ENCODE measurements at regions not wholly inside any gene's neighbourhood (a gene's known extent, or its start where the extent isn't known, plus 50 kb on each side); places are given as distances from the start of the nearest gene placed in this dataset.

DNA sequence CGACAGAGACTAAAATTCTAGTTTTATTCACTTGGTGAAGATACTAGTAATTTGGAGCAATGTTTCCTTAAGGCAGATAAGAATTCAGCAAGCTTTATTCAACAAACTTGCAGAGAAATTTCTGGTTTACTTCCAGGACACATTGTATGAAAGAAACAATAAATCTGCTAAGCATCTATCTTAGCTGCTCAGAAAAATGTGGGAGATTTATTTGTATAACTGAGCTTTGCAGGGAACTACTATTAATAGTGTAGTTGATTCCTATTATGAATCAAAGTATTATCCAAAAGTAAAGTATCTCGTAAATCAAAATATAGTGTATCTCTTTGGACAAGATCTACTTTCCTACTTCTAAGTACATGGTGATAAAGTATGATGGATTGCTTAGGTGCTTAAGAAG lies 239.4 kb upstream of the TMTC1 start:
- intact Hi-C loops (cut with micrococcal nuclease) = no loop called here

DNA sequence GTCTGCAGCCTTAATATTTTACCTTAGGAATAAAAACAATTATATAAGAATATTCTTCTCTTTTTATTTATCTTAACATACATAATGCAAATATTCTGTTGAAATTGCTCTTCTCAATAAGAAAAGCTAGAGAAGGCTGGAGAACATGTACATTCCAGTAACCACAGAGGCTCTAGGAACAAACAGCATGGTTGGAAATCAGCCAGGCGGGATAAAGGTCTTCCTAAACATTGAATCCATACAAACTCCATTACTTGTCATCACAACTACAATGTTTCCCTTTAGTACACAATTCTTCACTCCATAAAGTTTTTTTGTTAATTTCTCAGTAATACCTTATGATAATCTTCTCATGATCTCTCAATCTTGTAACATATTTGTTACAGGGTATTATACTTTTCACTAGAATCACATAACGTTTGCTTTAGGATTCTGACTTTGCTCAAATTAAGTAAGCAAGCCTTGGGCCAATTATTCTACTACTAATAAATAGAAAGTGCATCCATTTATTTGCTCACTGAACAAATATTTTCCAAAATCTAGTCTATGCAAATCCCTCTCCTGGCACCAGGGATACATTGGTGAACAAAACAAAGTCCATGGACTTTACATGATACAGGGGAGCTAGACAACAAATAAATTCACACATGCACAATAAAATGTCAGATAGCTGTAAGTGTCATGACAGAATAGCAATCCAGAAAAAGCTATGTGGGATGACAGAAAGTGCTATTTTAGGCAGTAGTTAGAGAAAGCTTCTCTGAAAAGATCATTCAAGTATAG lies 237.5 kb upstream of the TMTC1 start:
- intact Hi-C loops (cut with micrococcal nuclease) = no loop called here

DNA sequence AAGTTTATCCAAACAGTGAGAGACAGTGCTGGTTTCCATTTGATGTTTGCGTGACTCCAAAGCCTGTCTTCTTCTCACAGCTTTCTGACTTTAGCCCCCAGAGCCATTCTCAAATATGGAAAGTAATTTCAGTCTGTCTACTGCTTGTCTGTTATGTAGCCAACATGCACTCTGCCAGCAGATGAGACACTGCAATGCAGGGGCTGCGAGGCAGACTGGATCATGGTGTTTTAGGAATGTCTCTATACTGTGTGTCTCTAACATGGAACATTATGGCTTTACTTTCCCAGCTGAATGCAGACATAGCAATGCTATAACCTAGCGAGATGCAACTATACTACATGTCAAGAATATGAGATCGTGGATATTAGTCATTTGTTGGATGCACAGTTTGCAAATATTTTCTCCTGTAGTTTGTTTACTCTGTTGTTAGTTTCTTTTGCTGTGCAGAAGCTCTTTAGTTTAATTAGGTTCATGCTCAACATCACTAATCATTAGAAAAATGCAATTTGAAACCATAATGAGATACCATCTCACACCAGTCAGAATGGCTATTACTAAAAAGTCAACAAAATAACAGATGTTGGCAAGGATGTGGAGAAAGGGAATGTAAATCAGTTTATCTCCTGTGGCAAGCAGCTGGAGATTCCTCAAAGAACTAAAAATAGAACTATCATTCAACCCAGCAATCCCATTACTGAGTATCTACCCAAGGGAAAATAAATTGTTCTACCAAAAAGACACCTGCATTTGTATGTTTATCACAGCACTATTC lies 235.8 kb upstream of the TMTC1 start:
- intact Hi-C loops (cut with micrococcal nuclease) = no loop called here

DNA sequence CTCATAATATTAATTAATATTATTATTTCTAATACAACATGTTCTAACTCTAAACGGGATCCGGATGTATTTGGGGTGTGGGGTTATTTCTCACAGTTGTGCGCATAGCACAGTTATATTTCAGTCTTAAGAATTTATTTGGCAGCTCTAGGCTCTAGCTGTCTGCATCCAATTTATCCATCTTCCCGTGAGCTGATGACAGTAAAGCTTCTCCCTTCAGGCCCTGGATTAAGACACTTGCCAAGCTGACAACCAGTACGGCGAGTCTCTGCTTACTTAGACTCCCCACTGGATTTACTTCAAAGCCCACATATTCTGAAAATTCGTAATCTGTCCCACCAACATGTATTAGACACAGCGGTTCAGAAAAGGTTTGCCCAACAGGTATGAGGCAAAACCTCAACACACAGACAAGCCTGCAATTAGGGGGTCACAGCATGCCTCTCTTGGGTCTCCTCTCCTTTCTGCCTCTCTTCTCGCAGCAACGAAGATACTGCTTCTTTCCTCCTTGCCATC lies 232.9 kb upstream of the TMTC1 start:
- intact Hi-C loops (cut with micrococcal nuclease) = no loop called here

DNA sequence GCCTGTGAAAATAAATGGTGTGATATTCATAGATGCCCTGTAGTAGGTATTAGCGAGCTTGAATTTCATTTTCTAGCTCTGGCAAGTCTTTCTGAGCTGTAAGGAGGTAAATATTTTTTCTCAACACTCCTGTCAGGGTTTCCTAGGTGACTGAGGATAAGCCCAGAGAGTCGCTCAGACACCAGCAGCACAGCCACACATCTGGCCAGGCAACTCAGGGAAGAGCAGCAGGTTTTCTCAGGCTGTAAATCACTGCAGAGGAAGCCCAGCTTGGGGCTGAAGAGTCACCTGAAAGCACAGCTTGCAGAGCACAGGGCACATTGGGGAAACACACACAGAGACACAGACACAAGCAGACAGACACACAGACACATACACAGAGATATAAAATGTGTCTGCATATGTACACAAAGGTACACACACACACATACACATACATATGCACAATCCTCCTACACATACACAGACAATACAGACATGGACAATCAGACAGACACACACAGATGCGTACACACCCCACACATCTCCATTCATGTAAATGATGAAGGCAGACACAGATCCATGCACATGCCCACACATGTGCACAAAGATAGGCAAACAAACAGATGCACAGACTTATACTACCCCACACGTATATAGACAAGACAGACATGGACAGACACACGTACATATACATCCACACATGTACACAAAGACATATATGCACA lies 232.0 kb upstream of the TMTC1 start:
- intact Hi-C loops (cut with micrococcal nuclease) = no loop called here

DNA sequence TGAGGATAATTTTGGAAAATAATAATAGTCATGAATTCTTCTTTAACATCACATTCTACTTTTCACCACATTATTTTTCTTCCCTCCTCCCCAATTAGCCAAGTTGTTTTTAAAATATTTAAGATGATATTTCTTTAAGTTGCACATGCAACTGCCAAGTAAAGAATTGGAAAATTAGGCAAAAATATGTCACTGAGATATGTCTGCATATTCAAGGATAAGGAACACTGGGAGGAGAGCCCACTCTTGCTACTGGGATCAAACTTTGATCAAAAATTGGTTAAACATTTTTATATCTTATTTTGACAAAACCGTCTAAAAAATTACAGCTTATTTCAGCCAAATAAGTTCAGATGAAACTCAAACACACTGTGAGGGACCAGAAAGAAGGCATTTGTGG lies 231.2 kb upstream of the TMTC1 start:
- intact Hi-C loops (cut with micrococcal nuclease) = no loop called here

DNA sequence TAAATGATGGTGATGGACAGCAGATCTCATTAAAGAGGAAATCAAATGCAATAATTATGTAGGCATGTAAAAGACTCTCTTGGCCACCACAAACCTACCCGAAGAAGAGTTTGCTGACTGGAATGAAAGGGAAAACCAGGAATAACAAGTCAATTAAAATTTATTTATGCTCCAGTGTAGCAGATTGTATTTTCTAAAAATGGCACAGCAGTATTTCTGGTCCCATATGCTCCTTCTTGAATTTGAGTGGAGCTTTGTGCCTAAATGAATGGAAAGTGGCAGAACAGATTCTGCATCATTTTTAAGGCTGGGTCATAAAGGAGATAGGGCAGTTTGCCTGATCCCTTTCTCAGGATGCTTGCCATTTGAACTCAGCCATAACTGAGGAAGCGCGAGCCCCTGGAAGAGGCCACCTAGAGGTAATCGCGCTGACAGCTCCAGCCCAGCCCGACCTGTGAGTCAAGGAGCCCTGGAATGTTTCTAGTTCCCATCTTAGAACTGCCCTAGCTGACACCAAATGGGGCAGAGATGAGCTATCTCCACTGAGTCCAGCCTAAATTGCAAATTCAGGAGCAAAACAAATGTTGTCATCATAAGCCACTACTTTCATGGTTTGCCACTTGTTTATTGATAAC lies 229.2 kb upstream of the TMTC1 start:
- intact Hi-C loops (cut with micrococcal nuclease) = no loop called here

DNA sequence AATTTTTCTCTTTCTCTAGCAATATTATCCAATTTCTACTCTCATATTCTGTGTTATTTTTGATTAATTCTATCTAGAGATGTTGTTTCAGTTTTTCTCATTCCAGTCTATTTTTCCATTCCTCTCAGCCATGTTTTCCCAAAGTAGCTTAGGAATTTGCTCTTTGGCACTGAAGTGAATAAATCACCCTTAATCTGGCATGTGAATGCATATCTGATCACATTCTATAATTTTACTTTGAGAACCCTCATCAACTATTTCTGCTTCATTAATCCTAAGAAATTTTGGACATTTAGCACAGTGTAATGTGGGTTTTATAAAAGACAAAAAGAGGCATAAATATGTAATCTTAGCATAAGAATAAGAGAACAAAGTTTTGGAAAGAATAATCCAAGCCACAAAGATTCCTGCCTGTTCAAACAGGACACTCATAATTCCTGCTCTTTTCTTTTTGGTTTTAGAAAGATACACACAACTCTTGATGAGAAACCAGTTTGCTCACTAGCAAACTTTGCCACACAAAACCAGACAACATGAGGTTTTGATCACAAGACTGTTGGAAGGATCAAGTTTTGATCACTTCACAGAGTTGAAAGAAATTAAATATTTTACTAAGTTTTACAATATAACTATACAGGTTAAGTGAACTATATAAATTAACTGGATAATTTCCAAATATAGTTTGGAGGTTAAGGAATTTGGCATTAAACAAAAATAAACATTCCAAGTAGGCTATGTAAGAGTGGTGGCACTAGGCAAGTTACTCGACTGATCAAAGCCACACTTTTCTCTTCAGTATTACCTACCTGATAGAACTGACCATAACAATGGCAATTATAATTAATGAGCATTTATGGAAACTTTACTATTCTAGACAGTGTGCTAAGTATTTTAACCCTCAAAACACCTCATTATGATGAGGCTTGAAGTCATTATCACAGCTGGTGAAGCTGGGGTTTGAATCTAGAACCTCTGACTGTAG lies 226.6 kb upstream of the TMTC1 start:
- intact Hi-C loops (cut with micrococcal nuclease) = no loop called here

DNA sequence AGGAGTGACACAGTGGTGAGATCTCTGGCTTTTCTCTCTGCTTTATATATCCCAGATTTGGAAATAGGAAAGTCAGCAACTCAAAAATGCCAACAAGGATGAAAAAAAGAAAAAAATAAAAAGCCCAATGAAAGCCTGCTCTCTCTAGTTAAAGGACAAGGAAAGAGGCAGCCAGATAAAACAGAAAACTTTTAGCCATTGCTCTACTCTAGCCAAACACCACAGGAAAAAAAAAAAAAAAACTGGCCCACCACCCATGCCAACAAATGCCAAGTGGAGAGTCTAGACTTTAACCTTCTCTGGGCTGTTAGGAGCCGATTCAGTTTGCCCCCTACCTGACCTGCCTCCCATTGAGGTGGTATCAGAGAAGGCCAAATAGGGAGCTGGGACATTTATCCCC lies 222.3 kb upstream of the TMTC1 start:
- intact Hi-C loops (cut with micrococcal nuclease) = no loop called here

DNA sequence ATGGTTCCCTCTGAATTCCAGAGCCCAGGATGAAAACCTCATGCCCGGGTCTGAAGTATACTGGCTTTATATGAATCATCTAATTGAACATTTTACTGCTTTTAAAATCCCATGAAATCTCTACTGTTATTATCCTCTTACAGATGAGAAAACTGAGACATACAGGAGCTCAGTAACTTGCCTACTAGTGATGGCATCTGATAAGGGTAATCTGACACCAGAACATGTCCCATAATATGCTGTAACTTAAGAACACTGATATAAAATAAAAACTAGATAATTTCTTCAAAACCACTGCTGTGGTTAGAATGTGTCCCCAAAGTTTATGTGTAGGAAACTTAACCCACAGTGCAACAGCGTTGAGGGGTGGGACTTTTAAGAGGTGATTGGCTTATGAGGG lies 219.6 kb upstream of the TMTC1 start:
- intact Hi-C loops (cut with micrococcal nuclease) = no loop called here

DNA sequence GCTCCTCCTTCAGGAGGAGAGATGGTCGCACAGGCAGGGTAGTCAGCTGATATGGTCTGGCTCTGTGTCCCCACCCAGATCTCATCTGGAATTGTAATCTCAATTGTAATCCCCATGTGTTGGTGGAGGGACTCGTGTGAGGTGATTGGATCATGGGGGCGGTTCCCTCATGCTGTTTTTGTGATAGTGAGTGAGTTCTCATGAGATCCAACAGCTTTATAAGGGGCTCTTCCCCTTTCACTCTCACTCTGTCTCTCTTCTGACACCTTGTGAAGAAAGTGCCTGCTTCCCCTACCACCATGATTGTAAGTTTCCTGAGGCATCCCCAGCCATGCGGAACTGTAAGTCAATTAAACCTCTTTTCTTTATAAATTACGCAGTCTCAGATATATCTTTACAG lies 218.9 kb upstream of the TMTC1 start:
- intact Hi-C loops (cut with micrococcal nuclease) = no loop called here

DNA sequence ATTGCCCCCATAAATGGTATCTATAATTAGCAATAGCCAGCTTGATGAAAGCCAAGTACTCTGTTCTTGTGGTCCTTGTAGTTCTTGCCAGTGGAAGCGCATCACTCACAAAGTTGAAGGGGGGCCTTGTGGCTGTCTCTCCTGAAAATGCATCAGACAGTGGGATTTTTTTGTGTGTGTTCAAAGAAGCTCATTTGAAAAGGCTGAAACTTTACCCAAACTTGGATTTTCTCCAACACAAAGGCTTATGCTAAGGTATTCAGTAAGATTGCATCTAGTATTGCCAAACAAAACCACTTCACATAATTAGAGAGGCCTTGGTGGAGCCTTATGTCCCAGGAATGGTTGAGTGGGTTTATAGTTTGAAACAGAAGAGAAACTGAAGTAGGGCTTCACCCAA lies 216.7 kb upstream of the TMTC1 start:
- intact Hi-C loops (cut with micrococcal nuclease) = no loop called here

DNA sequence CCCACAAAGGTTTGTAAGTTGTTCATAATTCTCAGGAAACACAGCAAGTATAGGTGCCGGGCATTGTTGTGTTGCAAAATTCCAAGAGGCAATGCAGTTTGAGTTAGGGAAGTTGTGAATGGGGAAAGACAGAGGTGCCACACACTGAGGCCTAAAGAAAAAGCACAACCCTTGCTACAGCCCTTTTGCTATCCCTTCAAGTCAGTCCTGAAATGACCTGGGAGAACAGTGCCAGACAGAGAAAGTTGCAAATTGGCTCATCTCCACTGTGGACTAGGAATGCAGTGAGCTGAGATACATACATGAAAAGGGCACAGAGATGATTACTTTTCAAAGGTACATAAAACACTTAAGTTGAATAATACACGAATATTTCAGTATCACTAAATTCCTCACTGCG lies 213.3 kb upstream of the TMTC1 start:
- intact Hi-C loops (cut with micrococcal nuclease) = no loop called here

DNA sequence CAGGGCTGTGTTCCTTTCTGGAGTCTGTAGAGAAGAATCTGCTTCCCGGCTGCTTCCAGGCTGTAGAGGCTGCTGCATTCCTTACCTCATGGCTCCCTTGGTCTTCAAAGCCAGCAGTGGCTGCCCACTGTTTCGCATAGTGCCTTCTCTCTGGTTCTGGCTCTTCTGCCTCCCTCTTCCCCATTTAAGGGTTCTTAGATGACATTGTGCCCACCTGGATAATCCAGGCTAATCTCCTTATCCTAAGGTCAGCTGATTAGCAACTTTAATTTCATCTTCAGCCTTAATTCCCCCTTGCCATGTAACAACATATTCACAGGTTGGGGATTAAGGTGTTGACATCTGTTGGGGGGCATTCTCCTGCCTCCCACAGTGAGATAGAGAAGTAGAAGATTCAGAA lies 208.6 kb upstream of the TMTC1 start:
- intact Hi-C loops (cut with micrococcal nuclease) = no loop called here

DNA sequence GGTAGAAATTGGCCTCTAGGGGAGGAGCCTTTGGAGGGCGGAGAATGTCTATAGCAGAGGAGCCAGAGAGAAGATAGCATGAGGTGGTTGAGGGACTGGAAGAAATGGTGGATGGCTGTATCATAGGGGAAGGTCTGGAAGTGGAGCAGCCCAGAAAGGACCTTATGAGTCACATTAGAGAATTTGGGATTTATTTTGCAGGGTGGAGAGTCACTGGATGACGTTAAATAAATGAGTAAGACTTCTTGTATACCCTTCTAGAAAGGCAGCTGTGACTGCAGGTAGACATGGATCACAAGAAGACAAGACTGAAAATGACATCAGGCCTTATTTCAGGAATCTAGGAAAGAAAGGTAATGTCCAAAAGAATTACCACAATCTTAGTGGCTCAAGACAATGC lies 208.2 kb upstream of the TMTC1 start:
- intact Hi-C loops (cut with micrococcal nuclease) = no loop called here

DNA sequence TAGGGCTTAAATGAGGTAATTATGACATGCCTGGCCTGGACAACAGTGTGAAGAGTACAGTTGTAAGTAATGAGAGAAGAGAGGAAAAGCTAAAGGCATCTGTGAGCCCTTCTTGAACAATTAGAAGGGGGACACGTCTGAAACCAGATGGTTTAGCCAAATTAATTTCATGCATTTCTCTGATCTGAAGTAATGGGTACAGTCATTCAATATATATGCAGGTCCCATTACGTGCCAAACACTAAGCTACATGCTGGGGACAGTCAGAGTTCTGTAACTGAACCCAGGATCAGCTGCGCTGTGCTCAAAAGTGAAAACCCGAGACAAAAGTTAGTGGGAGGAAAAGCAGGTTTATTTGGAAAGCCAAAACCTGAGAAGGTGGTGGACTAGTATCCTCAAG lies 207.2 kb upstream of the TMTC1 start:
- intact Hi-C loops (cut with micrococcal nuclease) = no loop called here

DNA sequence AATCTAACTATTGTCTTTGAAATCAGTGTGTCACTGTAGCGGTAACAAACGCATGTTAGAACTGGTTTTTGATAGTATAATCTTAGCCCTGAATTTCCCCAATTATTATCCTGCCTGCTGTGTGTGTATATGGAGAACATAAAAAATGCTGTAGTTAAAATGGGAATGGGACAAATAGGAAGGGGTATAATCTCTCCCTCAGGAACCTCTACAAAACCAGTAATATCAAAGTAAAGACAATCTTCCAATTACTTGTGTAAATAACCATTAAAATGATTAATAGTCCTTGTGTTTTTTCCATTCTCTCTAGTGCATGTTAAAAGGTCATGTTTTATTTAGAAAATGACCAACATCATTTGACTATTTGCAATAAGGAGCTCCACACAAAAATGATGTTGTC lies 200.1 kb upstream of the TMTC1 start:
- intact Hi-C loops (cut with micrococcal nuclease) = no loop called here

DNA sequence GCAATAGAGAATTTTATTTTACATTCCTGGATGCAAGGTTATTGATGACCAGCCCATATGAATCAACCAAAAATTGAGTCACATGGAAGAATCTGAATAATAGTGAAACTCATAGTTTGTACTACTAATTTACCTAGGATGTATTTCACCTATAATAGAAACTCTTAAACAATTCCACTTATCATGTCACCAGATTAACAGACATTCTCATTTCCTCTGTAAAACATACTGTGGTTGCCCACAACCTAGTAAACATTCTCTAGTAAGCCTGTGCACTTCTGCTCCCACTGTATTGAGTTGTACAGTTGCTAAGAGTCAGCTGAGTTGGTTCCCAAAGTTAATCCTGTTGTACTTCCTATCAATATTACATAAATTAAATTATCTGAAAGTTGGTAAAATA lies 196.6 kb upstream of the TMTC1 start:
- intact Hi-C loops (cut with micrococcal nuclease) = no loop called here

DNA sequence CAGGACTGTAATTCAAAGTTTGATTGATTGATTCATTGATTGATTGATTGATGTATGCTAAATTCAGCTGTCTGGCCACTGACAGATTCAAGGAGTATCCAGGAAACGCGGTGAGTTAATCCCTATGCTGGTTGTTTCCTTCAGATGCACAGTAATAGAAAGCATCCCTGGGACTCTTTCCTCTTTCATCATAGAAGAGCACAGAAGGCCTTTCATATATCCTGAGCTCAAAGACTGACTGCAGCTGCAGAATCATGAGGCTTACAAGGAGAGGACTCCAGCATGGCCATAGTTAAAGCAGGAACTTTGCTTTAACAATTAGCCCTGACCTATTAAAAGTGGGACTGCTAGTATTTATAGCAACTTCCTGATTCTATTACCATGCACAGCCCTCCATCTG lies 187.7 kb upstream of the TMTC1 start:
- intact Hi-C loops (cut with micrococcal nuclease) = no loop called here

DNA sequence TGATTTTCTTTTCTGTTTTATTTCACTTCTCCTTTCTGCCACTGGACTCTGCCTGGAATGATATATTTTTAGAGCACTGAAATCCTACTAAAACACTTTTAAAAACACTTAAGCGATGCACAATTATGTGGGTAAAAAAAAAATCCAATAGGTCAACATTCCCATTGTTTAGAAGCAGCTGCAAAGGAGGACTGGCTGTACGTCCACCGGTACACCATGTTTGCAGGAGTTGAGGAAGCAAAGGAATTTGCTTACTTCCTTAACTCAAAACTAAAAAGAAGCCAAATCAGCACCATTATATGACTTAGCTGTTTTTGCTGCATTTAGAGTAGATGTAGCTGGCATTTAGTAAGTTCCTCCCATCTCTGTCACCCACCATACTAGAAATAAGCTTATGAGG lies 186.8 kb upstream of the TMTC1 start:
- intact Hi-C loops (cut with micrococcal nuclease) = no loop called here
